SK-N-SH (cell line): ENCODE measurements at regions not wholly inside any gene's neighbourhood (a gene's known extent, or its start where the extent isn't known, plus 50 kb on each side); places are given as distances from the start of the nearest gene placed in this dataset.

Source experiments
- CTCF ChIA-PET: fragments of 300-600, 350-600 bp; formaldehyde crosslinking; extraction: SDS; loops from one replicate; lab custom pipeline; 2021; lab: Yijun Ruan, JAX
- POLR2A ChIA-PET: fragments of 350-600 bp; sonication (Branson Sonifier 250); formaldehyde crosslinking; extraction: SDS; loops from one replicate; lab custom pipeline; 2020; ENCODE audit warnings: antibody characterized with exemption, inconsistent platforms; lab: Yijun Ruan, JAX
- DNase-seq: peaks from one replicate; pipeline ENCODE4 v3.0.0; 2012
- H2AFZ ChIP-seq: fragments of 200-600 bp; sonication (generic); 2 replicates; pipeline ENCODE4 v1.8.1; 2016; ENCODE audit warnings: antibody characterized with exemption, mild to moderate bottlenecking, low read depth
- H3F3A ChIP-seq: fragments of 200-600 bp; sonication (generic); replicated peaks from 2 replicates; pipeline ENCODE3; 2016; ENCODE audit warnings: antibody characterized with exemption, mild to moderate bottlenecking; ENCODE audit not compliant: insufficient read depth
- H3K27ac ChIP-seq, 2 experiments: fragments of 200-500 bp in 1 of 2; fragments of 200-600 bp in 1 of 2; sonication (Bioruptor generic) in 1 of 2; sonication (generic), shearing (Covaris generic) in 1 of 2; 2 replicates each; pipeline versions ENCODE4 v1.5.1 to v1.6.1; 2014 to 2016; ENCODE audit warnings: low read depth in 2 of 2, inconsistent platforms in 1 of 2, low read length in 1 of 2, mild to moderate bottlenecking in 1 of 2, mixed read lengths in 1 of 2
- H3K27me3 ChIP-seq: fragments of 200-600 bp; sonication (generic), shearing (Covaris generic); 2 replicates; pipeline ENCODE4 v1.6.1; 2016; ENCODE audit warnings: mixed run types; ENCODE audit not compliant: insufficient read depth
- H3K36me3 ChIP-seq, 2 experiments: fragments of 200-500 bp in 1 of 2; fragments of 200-600 bp in 1 of 2; sonication (Bioruptor generic) in 1 of 2; sonication (generic) in 1 of 2; replicated peaks in 1 of 2; 2 replicates each; pipeline versions ENCODE3 to v1.5.1; 2014 to 2016; ENCODE audit warnings: low read length in 1 of 2, mild to moderate bottlenecking in 1 of 2; ENCODE audit not compliant: insufficient read depth in 2 of 2, control insufficient read depth in 1 of 2
- H3K4me1 ChIP-seq, 2 experiments: fragments of 200-500 bp in 1 of 2; fragments of 200-600 bp in 1 of 2; sonication (Bioruptor generic) in 1 of 2; sonication (generic), shearing (Covaris generic) in 1 of 2; 2 replicates each; pipeline versions ENCODE4 v1.5.1 to v1.6.1; 2014 to 2016; ENCODE audit warnings: low read depth in 1 of 2, low read length in 1 of 2, mixed run types in 1 of 2; ENCODE audit not compliant: insufficient read depth in 2 of 2, control insufficient read depth in 1 of 2
- H3K4me2 ChIP-seq: fragments of 200-600 bp; sonication (generic), shearing (Covaris generic); 2 replicates; pipeline ENCODE4 v1.6.1; 2017; ENCODE audit warnings: mixed run types
- H3K4me3 ChIP-seq, 2 experiments: fragments of 200-500 bp in 1 of 2; fragments of 200-600 bp in 1 of 2; sonication (Bioruptor generic) in 1 of 2; sonication (generic), shearing (Covaris generic) in 1 of 2; 2 replicates each; pipeline versions ENCODE4 v1.5.1 to v1.8.1; 2014 to 2016; ENCODE audit warnings: low read depth in 2 of 2, inconsistent platforms in 1 of 2, low read length in 1 of 2, mild to moderate bottlenecking in 1 of 2, mixed read lengths in 1 of 2, moderate library complexity in 1 of 2
- H3K79me2 ChIP-seq: fragments of 200-600 bp; sonication (generic); 2 replicates; pipeline ENCODE4 v1.8.1; 2017; ENCODE audit warnings: mild to moderate bottlenecking; ENCODE audit not compliant: insufficient read depth
- H3K9ac ChIP-seq: fragments of 200-600 bp; sonication (generic); 2 replicates; pipeline ENCODE4 v1.6.1; 2017; ENCODE audit warnings: mixed run types
- H3K9me2 ChIP-seq: fragments of 200-600 bp; sonication (generic); 2 replicates; pipeline ENCODE4 v1.6.1; 2017; ENCODE audit warnings: mixed run types
- H3K9me3 ChIP-seq: fragments of 200-600 bp; sonication (generic); 2 replicates; pipeline ENCODE4 v1.6.1; 2017; ENCODE audit warnings: mixed run types, mild to moderate bottlenecking, moderate library complexity
- H4K20me1 ChIP-seq: fragments of 200-600 bp; sonication (generic); 2 replicates; pipeline ENCODE4 v1.6.1; 2017; ENCODE audit warnings: mild to moderate bottlenecking, mixed run types; ENCODE audit not compliant: insufficient read depth
- CHD2 ChIP-seq: fragments of 150-350 bp; IDR thresholded peaks from 2 replicates; pipeline ENCODE4 v1.6.1; 2018; ENCODE audit warnings: low read length; ENCODE audit not compliant: partially characterized antibody
- EP300 ChIP-seq, 2 experiments: IDR thresholded peaks; 2 replicates each; pipeline versions ENCODE4 v1.4.0 to v1.6.1; 2012; ENCODE audit warnings: borderline replicate concordance in 1 of 2, low read depth in 1 of 2, low read length in 1 of 2
- EZH2phosphoT487 ChIP-seq: fragments of 200-600 bp; sonication (generic); IDR thresholded peaks from 2 replicates; pipeline ENCODE4 v1.6.1; 2017; ENCODE audit warnings: low read depth, mixed run types, mild to moderate bottlenecking, antibody characterized with exemption, moderate library complexity, borderline replicate concordance
- FOSL2 ChIP-seq: IDR thresholded peaks from 2 replicates; pipeline ENCODE4 v1.4.0; 2012; ENCODE audit warnings: low read depth, mild to moderate bottlenecking, moderate library complexity, borderline replicate concordance
- FOXM1 ChIP-seq: IDR thresholded peaks from 2 replicates; pipeline ENCODE4 v1.4.0; 2012; ENCODE audit warnings: low read depth, mild to moderate bottlenecking
- GABPA ChIP-seq: IDR thresholded peaks from 2 replicates; pipeline ENCODE4 v1.4.0; 2012; ENCODE audit warnings: low read depth, mild to moderate bottlenecking
- JUND ChIP-seq: IDR thresholded peaks from 2 replicates; pipeline ENCODE4 v1.4.0; 2012
- MEF2A ChIP-seq: IDR thresholded peaks from 2 replicates; pipeline ENCODE4 v1.4.0; 2012; ENCODE audit warnings: low read depth, borderline replicate concordance
- MXI1 ChIP-seq: IDR thresholded peaks from 2 replicates; pipeline ENCODE4 v1.6.1; 2012; ENCODE audit warnings: mild to moderate bottlenecking, low read depth, low read length, improper control_type of control experiment
- NFIC ChIP-seq: IDR thresholded peaks from 2 replicates; pipeline ENCODE4 v1.4.0; 2012; ENCODE audit warnings: borderline replicate concordance
- PBX3 ChIP-seq: IDR thresholded peaks from 2 replicates; pipeline ENCODE4; 2012
- POLR2AphosphoS5 ChIP-seq: IDR thresholded peaks from 2 replicates; pipeline ENCODE4 v1.6.1; 2012; ENCODE audit warnings: low read depth, low read length
- SMC3 ChIP-seq: IDR thresholded peaks from 2 replicates; pipeline ENCODE4 v1.6.1; 2012; ENCODE audit warnings: low read depth, low read length, improper control_type of control experiment
- TCF12 ChIP-seq: IDR thresholded peaks from 2 replicates; pipeline ENCODE4 v1.4.0; 2012
- TEAD4 ChIP-seq: IDR thresholded peaks from 2 replicates; pipeline ENCODE4 v1.4.0; 2012; ENCODE audit warnings: mild to moderate bottlenecking, borderline replicate concordance; ENCODE audit not compliant: insufficient read depth
- YY1 ChIP-seq: IDR thresholded peaks from 2 replicates; pipeline ENCODE4 v1.4.0; 2012; ENCODE audit warnings: low read depth, mild to moderate bottlenecking
- ZBTB33 ChIP-seq: IDR thresholded peaks from 2 replicates; pipeline ENCODE4 v1.4.0; 2012; ENCODE audit warnings: low read depth, borderline replicate concordance
- WGBS: methylation state at CpG from one replicate; pipeline ENCODE4 v1.1.6; 2017; ENCODE audit warnings: low lambda C conversion rate; 5-methylcytosine and 5-hydroxymethylcytosine counted together
- TF ChIP-seq, protein P1 (sequence below): IDR thresholded peaks from 2 replicates; pipeline ENCODE4 v1.4.0; 2012; ENCODE audit warnings: low read depth, borderline replicate concordance

GRCh38 chr1:63135174-63135512, 187.2 kb upstream of the FOXD3 start:
- no peaks in the 10 kb centered on the region for H4K20me1 ChIP-seq
- no peaks in the 10 kb centered on the region for H3K79me2 ChIP-seq
- H3K4me1 ChIP-seq: no peaks in the 10 kb centered on the region
- DNase-seq: no peak
- no peak overlapping the region for H3K9ac ChIP-seq
- H3K27me3 ChIP-seq: 0 out of 2 replicates have a peak, but pooled peaks cover 5% of the 10 kb centered on the region
- H3K27ac ChIP-seq: no peak overlapping the region
- no peaks in the 10 kb centered on the region for H3K36me3 ChIP-seq
- H3K4me3 ChIP-seq: no peak overlapping the region
- CTCF ChIA-PET: interaction anchor here (0.6 to 3.7 kb wide), 5 partner anchors 9 to 306 kb away, joined by 3 to 18 read pairs (median 3); no protein-coding TSS in a partner anchor
- TF ChIP-seq, protein P1, sequence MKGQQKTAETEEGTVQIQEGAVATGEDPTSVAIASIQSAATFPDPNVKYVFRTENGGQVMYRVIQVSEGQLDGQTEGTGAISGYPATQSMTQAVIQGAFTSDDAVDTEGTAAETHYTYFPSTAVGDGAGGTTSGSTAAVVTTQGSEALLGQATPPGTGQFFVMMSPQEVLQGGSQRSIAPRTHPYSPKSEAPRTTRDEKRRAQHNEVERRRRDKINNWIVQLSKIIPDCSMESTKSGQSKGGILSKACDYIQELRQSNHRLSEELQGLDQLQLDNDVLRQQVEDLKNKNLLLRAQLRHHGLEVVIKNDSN: no peak
- TF ChIP-seq ZBTB33 (no peak), YY1 (no peak), FOSL2 (no peak), CHD2 (no peak), TEAD4 (no peak), TCF12 (no peak), EP300 (IDR thresholded peaks at IDR 0.05; ENCODE audit: borderline replicate concordance in 1 of 2, low read depth in 1 of 2, low read length in 1 of 2) (no peak), NFIC (no peak), POLR2AphosphoS5 (no peak), JUND (no peak), SMC3 (no peak), PBX3 (no peak), GABPA (no peak), MEF2A (no peak), EZH2phosphoT487 (no peak), FOXM1 (no peak), MXI1 (no peak)
- POLR2A ChIA-PET: no interaction called here
- no peak overlapping the region for H2AFZ ChIP-seq
- no peaks in the 10 kb centered on the region for H3K9me3 ChIP-seq
- no peaks in the 10 kb centered on the region for H3F3A ChIP-seq
- 82% methylated on average over 2 of the region's 2 CpGs for WGBS
- no peaks in the 10 kb centered on the region for H3K9me2 ChIP-seq
- H3K4me2 ChIP-seq: no peak overlapping the region
